Progenitor cell of endocrine pancreas (in vitro differentiated cells): ENCODE measurements at regions not wholly inside any gene's neighbourhood (a gene's known extent, or its start where the extent isn't known, plus 50 kb on each side); places are given as distances from the start of the nearest gene placed in this dataset.

Experiments used
- DNase-seq: peaks from one replicate; pipeline ENCODE4 v3.0.0; 2021; ENCODE audit warnings: low spot score; ENCODE audit not compliant: unreplicated experiment
- H3K27ac Mint-ChIP-seq: 2 replicates; pipeline ENCODE4 v1.8.0; 2021; ENCODE audit warnings: mild to moderate bottlenecking, moderate library complexity, mixed read lengths
- H3K27me3 Mint-ChIP-seq: 2 replicates; pipeline ENCODE4 v1.8.0; 2021; ENCODE audit warnings: mixed read lengths
- H3K36me3 Mint-ChIP-seq: 2 replicates; pipeline ENCODE4 v1.8.0; 2022; ENCODE audit warnings: mixed read lengths; ENCODE audit not compliant: insufficient read depth
- H3K4me1 Mint-ChIP-seq: 2 replicates; pipeline ENCODE4 v1.8.0; 2021; ENCODE audit warnings: low read depth, mixed read lengths
- H3K4me3 Mint-ChIP-seq: 2 replicates; pipeline ENCODE4 v1.8.0; 2021; ENCODE audit warnings: low read depth, mild to moderate bottlenecking, moderate library complexity, mixed read lengths
- H3K9me3 Mint-ChIP-seq: 2 replicates; pipeline ENCODE4 v1.8.0; 2021; ENCODE audit warnings: low read depth, mixed read lengths
- TF ChIP-seq, protein P1 (sequence below): fragments of 200-600 bp; sonication (generic); IDR thresholded peaks from one replicate; pipeline ENCODE4 v1.5.0; 2021; ENCODE audit warnings: antibody characterized with exemption, mild to moderate bottlenecking; ENCODE audit not compliant: unreplicated experiment

DNA sequence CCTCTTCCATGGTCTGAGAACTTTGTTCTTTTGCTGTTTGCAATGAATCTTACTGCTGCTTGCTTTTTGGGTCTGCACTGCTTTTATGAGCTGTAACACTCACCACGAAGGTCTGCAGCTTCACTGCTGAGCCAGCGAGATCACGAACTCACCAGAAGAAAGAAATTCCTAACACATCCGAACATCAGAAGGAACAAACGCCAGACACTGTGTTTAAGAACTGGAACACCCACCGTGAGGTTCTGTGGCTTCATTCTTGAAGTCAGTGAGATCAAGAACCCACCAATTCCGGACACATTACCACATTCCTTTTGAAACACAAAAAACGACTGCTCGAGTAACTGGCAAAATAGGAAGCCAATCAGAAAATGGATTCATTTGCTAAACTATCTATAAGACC lies 471.8 kb downstream of the TFAP2A start:
- H3K4me1 Mint-ChIP-seq: no peaks in the 10 kb centered on the region
- TF ChIP-seq, protein P1, sequence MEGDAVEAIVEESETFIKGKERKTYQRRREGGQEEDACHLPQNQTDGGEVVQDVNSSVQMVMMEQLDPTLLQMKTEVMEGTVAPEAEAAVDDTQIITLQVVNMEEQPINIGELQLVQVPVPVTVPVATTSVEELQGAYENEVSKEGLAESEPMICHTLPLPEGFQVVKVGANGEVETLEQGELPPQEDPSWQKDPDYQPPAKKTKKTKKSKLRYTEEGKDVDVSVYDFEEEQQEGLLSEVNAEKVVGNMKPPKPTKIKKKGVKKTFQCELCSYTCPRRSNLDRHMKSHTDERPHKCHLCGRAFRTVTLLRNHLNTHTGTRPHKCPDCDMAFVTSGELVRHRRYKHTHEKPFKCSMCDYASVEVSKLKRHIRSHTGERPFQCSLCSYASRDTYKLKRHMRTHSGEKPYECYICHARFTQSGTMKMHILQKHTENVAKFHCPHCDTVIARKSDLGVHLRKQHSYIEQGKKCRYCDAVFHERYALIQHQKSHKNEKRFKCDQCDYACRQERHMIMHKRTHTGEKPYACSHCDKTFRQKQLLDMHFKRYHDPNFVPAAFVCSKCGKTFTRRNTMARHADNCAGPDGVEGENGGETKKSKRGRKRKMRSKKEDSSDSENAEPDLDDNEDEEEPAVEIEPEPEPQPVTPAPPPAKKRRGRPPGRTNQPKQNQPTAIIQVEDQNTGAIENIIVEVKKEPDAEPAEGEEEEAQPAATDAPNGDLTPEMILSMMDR: no peak
- H3K4me3 Mint-ChIP-seq: no peak overlapping the region
- no peak overlapping the region for H3K27ac Mint-ChIP-seq
- H3K36me3 Mint-ChIP-seq: no peaks in the 10 kb centered on the region
- DNase-seq: no peak
- peaks cover 3% of the 10 kb centered on the region for H3K9me3 Mint-ChIP-seq
- no peaks in the 10 kb centered on the region for H3K27me3 Mint-ChIP-seq

DNA sequence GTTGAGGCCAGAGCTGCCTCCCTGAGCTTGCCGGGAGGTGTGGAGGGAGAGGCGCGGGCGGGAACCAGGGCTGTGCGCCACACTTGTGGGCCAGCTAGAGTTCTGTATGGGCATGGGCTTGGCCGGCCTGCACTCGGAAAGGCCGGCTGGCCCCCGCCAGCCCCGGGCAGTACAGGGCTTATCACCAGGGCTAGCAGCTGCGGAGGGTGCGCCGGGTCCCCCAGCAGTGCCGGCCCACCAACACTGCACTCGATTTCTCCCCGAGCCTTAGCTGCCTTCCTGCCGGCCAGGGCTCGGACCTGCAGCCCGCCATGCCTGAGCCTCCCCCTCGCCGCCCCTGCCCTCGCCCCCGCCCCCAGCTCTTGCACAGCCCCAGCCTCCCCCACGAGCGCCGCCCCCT lies 472.7 kb downstream of the TFAP2A start:
- TF ChIP-seq, protein P1: no peak
- no peaks in the 10 kb centered on the region for H3K36me3 Mint-ChIP-seq
- no peaks in the 10 kb centered on the region for H3K4me1 Mint-ChIP-seq
- DNase-seq: no peak
- H3K27ac Mint-ChIP-seq: no peak overlapping the region
- no peaks in the 10 kb centered on the region for H3K27me3 Mint-ChIP-seq
- no peak overlapping the region for H3K4me3 Mint-ChIP-seq
- H3K9me3 Mint-ChIP-seq: peaks cover 3% of the 10 kb centered on the region

DNA sequence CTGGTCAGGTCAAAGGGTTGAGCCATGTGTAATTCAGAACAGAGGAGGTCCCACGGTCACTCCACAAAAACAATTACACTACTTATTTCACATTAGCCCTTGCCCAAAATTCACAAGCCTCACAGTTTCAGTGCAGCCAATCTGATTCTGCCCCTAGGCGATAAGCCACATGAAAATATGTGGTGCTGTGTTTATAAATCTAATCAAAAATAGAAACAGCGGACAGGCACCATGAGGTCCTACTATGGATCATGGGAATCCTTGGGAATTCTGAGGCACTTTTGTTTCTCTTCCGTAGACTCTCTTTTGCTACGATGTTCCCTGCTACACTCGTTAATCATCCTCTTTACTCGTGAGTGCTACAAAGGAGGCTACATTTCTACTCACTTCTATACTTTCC lies 476.1 kb downstream of the TFAP2A start:
- DNase-seq: no peak
- Mint-ChIP-seq H3K27me3 (no peaks in the 10 kb centered on the region), H3K27ac (no peak overlapping the region), H3K4me3 (no peak overlapping the region), H3K36me3 (no peaks in the 10 kb centered on the region), H3K9me3 (peaks cover 3% of the 10 kb centered on the region), H3K4me1 (no peaks in the 10 kb centered on the region)
- TF ChIP-seq, protein P1: no peak

DNA sequence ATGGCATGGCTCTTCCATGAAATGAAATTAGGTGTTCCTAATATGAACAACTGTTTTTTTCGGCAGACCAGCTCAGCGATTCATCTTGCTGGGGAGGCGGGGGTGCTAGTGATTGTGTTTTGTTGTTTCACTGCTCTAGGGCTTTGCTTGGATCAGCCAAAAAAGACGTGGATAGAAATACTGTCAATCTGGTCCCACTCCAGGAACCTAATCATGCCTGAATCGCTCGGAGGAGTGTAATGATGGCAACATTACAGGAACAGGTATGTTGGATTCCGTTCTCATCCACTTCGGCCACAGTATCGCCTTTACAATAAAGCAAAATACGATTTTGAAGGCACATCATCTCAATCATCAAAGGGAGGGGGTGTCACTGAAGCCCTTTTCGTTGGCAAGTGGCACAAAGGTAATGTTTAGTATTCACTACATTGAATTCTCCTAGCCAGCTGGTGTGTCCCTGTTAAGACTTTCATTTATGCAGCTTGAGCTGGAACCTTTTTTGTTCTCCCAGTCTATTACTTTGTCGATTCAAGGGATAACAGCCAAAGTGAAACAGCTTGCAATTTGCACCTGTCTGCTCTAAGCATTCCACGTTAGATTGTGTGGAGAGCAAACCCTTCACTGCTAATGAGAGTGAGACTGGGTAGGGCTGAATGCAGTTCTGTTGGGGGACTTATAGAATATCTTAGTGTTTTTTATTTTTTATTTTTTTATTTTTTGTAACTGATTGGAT lies 477.7 kb downstream of the TFAP2A start:
- TF ChIP-seq, protein P1: no peak
- no peak overlapping the region for H3K27ac Mint-ChIP-seq

GRCh38 chr6:9936551-9936950 lies 478.3 kb downstream of the TFAP2A start:
- Mint-ChIP-seq H3K4me3 (no peak overlapping the region), H3K9me3 (peaks cover 1% of the 10 kb centered on the region), H3K27ac (no peak overlapping the region), H3K4me1 (no peaks in the 10 kb centered on the region), H3K36me3 (no peaks in the 10 kb centered on the region), H3K27me3 (no peaks in the 10 kb centered on the region)
- no peak for DNase-seq
- TF ChIP-seq, protein P1: no peak

More for the DNA sequence above, 477.7 kb downstream of the TFAP2A start:
- Mint-ChIP-seq H3K27me3 (no peaks in the 10 kb centered on the region), H3K4me3 (no peak overlapping the region), H3K4me1 (no peaks in the 10 kb centered on the region), H3K36me3 (no peaks in the 10 kb centered on the region), H3K9me3 (peaks cover 3% of the 10 kb centered on the region)
- DNase-seq: no peak
